ENCODE measurements at regions not wholly inside any gene's neighbourhood (a gene's known extent, or its start where the extent isn't known, plus 50 kb on each side); places are given as distances from the start of the nearest gene placed in this dataset.

- Histone ChIP-seq H3K14ac (ENCODE audit: insufficient read length) (no peak overlapping the region), H3K27ac (ENCODE audit: low read depth, low read length) (no peak overlapping the region), H4K91ac (replicated peaks; ENCODE audit: insufficient read length, low read length) (no peak overlapping the region), H2AFZ (ENCODE audit: low read length) (no peak overlapping the region), H3K9me3 (ENCODE audit: insufficient read depth in 2 of 2, low read depth in 1 of 2, low read length in 1 of 2) (no peaks in the 10 kb centered on the region; a peak in 1 of 4 replicates), H4K20me1 (replicated peaks in 1 of 2; ENCODE audit: control insufficient read depth in 1 of 2, insufficient read depth in 2 of 2, low read length in 2 of 2) (no peaks in the 10 kb centered on the region), H3K36me3 (ENCODE audit: control insufficient read depth in 2 of 4, insufficient read depth in 4 of 4, low read length in 3 of 4) (no peaks in the 10 kb centered on the region), H2BK15ac (ENCODE audit: low read length) (no peak overlapping the region), H3K23me2 (ENCODE audit: low read depth, low read length) (no peaks in the 10 kb centered on the region), H4K8ac (ENCODE audit: extremely low read depth, insufficient read depth, low read length) (no peak overlapping the region), H3K4ac (replicated peaks; ENCODE audit: insufficient read length, low read depth, low read length) (no peak overlapping the region), H3K79me1 (ENCODE audit: low read depth, low read length) (no peaks in the 10 kb centered on the region), H3K18ac (ENCODE audit: extremely low read depth, low read length) (no peak overlapping the region), H3K56ac (replicated peaks; ENCODE audit: insufficient read length, low read depth, low read length) (no peak overlapping the region), H2BK120ac (replicated peaks; ENCODE audit: low read depth, low read length) (no peak overlapping the region), H4K5ac (ENCODE audit: insufficient read length, low read depth, low read length) (no peak overlapping the region), H3K4me2 (ENCODE audit: insufficient read depth in 1 of 2, low read depth in 2 of 2, low read length in 2 of 2) (no peak overlapping the region), H3K4me3 (ENCODE audit: extremely low read depth in 1 of 4, insufficient read depth in 2 of 4, low read depth in 3 of 4, low read length in 4 of 4) (no peak overlapping the region), H2BK5ac (ENCODE audit: low read depth, low read length) (no peak overlapping the region), H3K27me3 (replicated peaks in 1 of 4; ENCODE audit: control insufficient read depth in 3 of 4, extremely low read depth in 1 of 4, insufficient read depth in 3 of 4, low read length in 3 of 4) (no peaks in the 10 kb centered on the region), H2BK12ac (ENCODE audit: low read depth, low read length) (no peak overlapping the region), H3K4me1 (replicated peaks in 1 of 4; ENCODE audit: control insufficient read depth in 3 of 4, insufficient read depth in 4 of 4, low read length in 3 of 4) (no peaks in the 10 kb centered on the region), H3K9ac (replicated peaks in 1 of 4; ENCODE audit: extremely low read depth in 1 of 4, low read depth in 3 of 4, low read length in 3 of 4) (no peak overlapping the region), H3K23ac (ENCODE audit: insufficient read length) (no peak overlapping the region), H2BK20ac (ENCODE audit: low read length) (no peak overlapping the region), H2AK5ac (ENCODE audit: low read depth, low read length) (no peak overlapping the region), H3K79me2 (ENCODE audit: control insufficient read depth in 1 of 2, insufficient read depth in 2 of 2, low read length in 2 of 2) (no peaks in the 10 kb centered on the region)
- DNase-seq (ENCODE audit: low read depth in 1 of 2, low spot score in 2 of 2): no peak
- ChIA-PET CTCF (ENCODE audit: partially characterized antibody) (interaction anchor here (0.9 kb wide), 1 partner anchor 152 kb away, joined by 4 read pairs; no protein-coding TSS in a partner anchor), POLR2A (ENCODE audit: partially characterized antibody) (no interaction called here)
- 97% methylated on average over 2 of the region's 2 CpGs; no CpG with 5 or more reads in 1 of the 2 experiments for WGBS, 2 experiments (ENCODE audit: extremely low coverage in 1 of 2, insufficient coverage in 1 of 2, insufficient read length in 1 of 2, insufficient replicate concordance in 2 of 2, low coverage in 1 of 2, low lambda C conversion rate in 2 of 2, missing lambda C conversion rate in 1 of 2)
- FAIRE-seq: no peak
- TF ChIP-seq GABPA (IDR thresholded peaks at IDR 0.05; ENCODE audit: borderline replicate concordance, insufficient read depth, low read length) (no peak), SUZ12 (IDR thresholded peaks at IDR 0.05; ENCODE audit: low read length) (no peak), CHD2 (IDR thresholded peaks at IDR 0.05; ENCODE audit: low read length) (no peak), CREB1 (IDR thresholded peaks at IDR 0.05) (no peak), CHD1 (IDR thresholded peaks at IDR 0.05; ENCODE audit: low read depth, low read length) (no peak), POLR2AphosphoS5 (IDR thresholded peaks at IDR 0.05; ENCODE audit: low read depth, low read length) (no peak), SIRT6 (IDR thresholded peaks at IDR 0.05; ENCODE audit: low read length) (no peak), CBX8 (IDR thresholded peaks at IDR 0.05; ENCODE audit: borderline replicate concordance, low read depth, low read length) (no peak), CTBP2 (IDR thresholded peaks at IDR 0.05; ENCODE audit: borderline replicate concordance, insufficient read depth, insufficient read length, low read length) (no peak), RAD21 (IDR thresholded peaks at IDR 0.05 in 1 of 2, conservative IDR thresholded peaks at IDR 0.05 in 1 of 2; ENCODE audit: low read depth in 2 of 2, low read length in 2 of 2) (no peak)
These were observed 189.6 kb downstream of the ICE1 start for GRCh38 chr5:5612096-5612495.

All from H1 (cell line).